ENCODE measurements at regions not wholly inside any gene's neighbourhood (a gene's known extent, or its start where the extent isn't known, plus 50 kb on each side); places are given as distances from the start of the nearest gene placed in this dataset.

GRCh38 chr7:119233015-119233414 lies 1008.5 kb downstream of the ANKRD7 start:
- Histone ChIP-seq H3K4me1 (ENCODE audit: insufficient read depth, poor library complexity, severe bottlenecking) (no peaks in the 10 kb centered on the region), H3K36me3 (ENCODE audit: low read depth) (no peaks in the 10 kb centered on the region), H3K27me3 (ENCODE audit: insufficient read depth, poor library complexity, severe bottlenecking) (no peaks in the 10 kb centered on the region), H3K27ac (ENCODE audit: poor library complexity, severe bottlenecking) (no peak overlapping the region), H3K4me3 (ENCODE audit: severe bottlenecking) (no peak overlapping the region), H3K9me3 (ENCODE audit: severe bottlenecking) (no peaks in the 10 kb centered on the region)
- DNase-seq (ENCODE audit: low spot score) (no peak), ATAC-seq (ENCODE audit: low read depth) (no peak)
- TF ChIP-seq CTCF (IDR thresholded peaks at IDR 0.05; ENCODE audit: poor library complexity, severe bottlenecking): no peak

GRCh38 chr7:119252962-119253361 lies 1020.0 kb upstream of the KCND2 start:
- Histone ChIP-seq H3K27ac (ENCODE audit: poor library complexity, severe bottlenecking) (no peak overlapping the region), H3K9me3 (ENCODE audit: severe bottlenecking) (no peaks in the 10 kb centered on the region), H3K4me3 (ENCODE audit: severe bottlenecking) (no peak overlapping the region), H3K36me3 (ENCODE audit: low read depth) (no peaks in the 10 kb centered on the region), H3K4me1 (ENCODE audit: insufficient read depth, poor library complexity, severe bottlenecking) (no peaks in the 10 kb centered on the region), H3K27me3 (ENCODE audit: insufficient read depth, poor library complexity, severe bottlenecking) (no peaks in the 10 kb centered on the region)
- ATAC-seq (ENCODE audit: low read depth): no peak
- DNase-seq (ENCODE audit: low spot score): no peak
- TF ChIP-seq CTCF (IDR thresholded peaks at IDR 0.05; ENCODE audit: poor library complexity, severe bottlenecking): no peak

DNA sequence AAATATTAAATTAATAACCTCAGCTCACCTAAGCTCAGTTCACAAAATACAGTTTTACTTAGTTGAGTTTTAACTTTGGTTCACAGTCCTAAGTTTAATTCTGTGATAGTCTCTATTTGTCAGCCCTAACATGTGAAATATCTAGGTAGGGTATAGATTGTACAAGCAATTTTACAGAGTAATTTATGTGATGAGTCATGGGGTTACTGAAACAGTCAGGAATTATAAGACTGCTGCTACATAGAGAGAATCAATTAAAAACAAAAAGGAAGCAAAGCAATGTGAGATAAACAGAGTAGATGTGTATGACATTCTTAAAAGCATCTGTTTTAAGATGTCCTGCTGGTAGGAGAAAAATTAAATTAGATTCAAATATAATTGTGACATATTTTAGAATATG lies 1018.2 kb upstream of the KCND2 start:
- Histone ChIP-seq H3K4me3 (ENCODE audit: severe bottlenecking) (no peak overlapping the region), H3K27ac (ENCODE audit: poor library complexity, severe bottlenecking) (no peak overlapping the region), H3K27me3 (ENCODE audit: insufficient read depth, poor library complexity, severe bottlenecking) (no peaks in the 10 kb centered on the region), H3K36me3 (ENCODE audit: low read depth) (no peaks in the 10 kb centered on the region), H3K9me3 (ENCODE audit: severe bottlenecking) (no peaks in the 10 kb centered on the region), H3K4me1 (ENCODE audit: insufficient read depth, poor library complexity, severe bottlenecking) (no peaks in the 10 kb centered on the region)
- no peak for DNase-seq (ENCODE audit: low spot score)
- peak; percentile 58 for ATAC-seq (ENCODE audit: low read depth)
- TF ChIP-seq CTCF (IDR thresholded peaks at IDR 0.05; ENCODE audit: poor library complexity, severe bottlenecking): no peak

DNA sequence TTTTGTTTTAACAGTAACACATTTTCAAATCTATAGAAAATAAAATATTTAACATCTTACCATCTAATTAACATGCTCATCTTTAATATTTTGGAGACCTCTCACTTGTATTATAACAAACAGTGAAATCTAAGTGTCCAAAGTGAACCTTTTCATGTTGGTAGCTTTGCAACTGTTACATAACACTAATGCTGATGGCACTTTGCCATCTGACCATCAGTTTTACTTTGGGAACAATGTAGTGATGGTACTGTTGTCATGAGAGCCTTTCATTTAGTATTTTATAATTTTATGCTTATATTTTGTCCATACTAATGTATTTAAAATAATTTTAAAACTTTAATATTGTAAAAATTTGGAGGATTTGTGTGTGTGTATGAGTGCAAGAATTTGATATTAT lies 1017.0 kb upstream of the KCND2 start:
- ATAC-seq (ENCODE audit: low read depth) (no peak), DNase-seq (ENCODE audit: low spot score) (no peak)

More for the DNA sequence above, 1017.0 kb upstream of the KCND2 start:
- no peak for TF ChIP-seq CTCF (IDR thresholded peaks at IDR 0.05; ENCODE audit: poor library complexity, severe bottlenecking)
- H3K9me3 ChIP-seq (ENCODE audit: severe bottlenecking): no peaks in the 10 kb centered on the region
- H3K4me3 ChIP-seq (ENCODE audit: severe bottlenecking): no peak overlapping the region
- peaks cover 3% of the 10 kb centered on the region for H3K27me3 ChIP-seq (ENCODE audit: insufficient read depth, poor library complexity, severe bottlenecking)
- no peaks in the 10 kb centered on the region for H3K36me3 ChIP-seq (ENCODE audit: low read depth)
- H3K4me1 ChIP-seq (ENCODE audit: insufficient read depth, poor library complexity, severe bottlenecking): no peaks in the 10 kb centered on the region
- no peak overlapping the region for H3K27ac ChIP-seq (ENCODE audit: poor library complexity, severe bottlenecking)

Data from RWPE2 (cell line).